HEK293 (cell line): ENCODE measurements at regions not wholly inside any gene's neighbourhood (a gene's known extent, or its start where the extent isn't known, plus 50 kb on each side); places are given as distances from the start of the nearest gene placed in this dataset.

Experiments
- CTCF ChIA-PET: fragments of 350-600 bp; formaldehyde crosslinking; extraction: SDS; loops from one replicate; lab custom pipeline; 2021; ENCODE audit warnings: antibody characterized with exemption; lab: Yijun Ruan, JAX
- POLR2A ChIA-PET: fragments of 300-600 bp; formaldehyde crosslinking; extraction: SDS; loops from one replicate; lab custom pipeline; 2020; ENCODE audit warnings: antibody characterized with exemption, inconsistent platforms; lab: Yijun Ruan, JAX
- H3K27ac ChIP-seq: fragments of 200-500 bp; sonication (Bioruptor generic); 2 replicates; pipeline ENCODE4 v1.5.1; 2014; ENCODE audit warnings: low read depth, low read length, control low read depth, inconsistent platforms; ENCODE audit errors: extremely low read depth
- H3K36me3 ChIP-seq, 2 experiments: fragments of 200-500 bp in 1 of 2; sonication (Bioruptor generic) in 1 of 2; 1 replicate in 1 of 2; 2 replicates in 1 of 2; pipeline ENCODE4 v1.5.1; 2014 to 2017; ENCODE audit warnings: inconsistent platforms in 2 of 2, low read length in 2 of 2; ENCODE audit not compliant: control insufficient read depth in 2 of 2, insufficient read depth in 1 of 2
- H3K4me1 ChIP-seq: fragments of 200-500 bp; sonication (Bioruptor generic); 2 replicates; pipeline ENCODE4 v1.5.1; 2014; ENCODE audit warnings: mild to moderate bottlenecking, low read length, inconsistent platforms; ENCODE audit not compliant: control insufficient read depth, insufficient read depth
- H3K4me3 ChIP-seq: 2 replicates; pipeline ENCODE4 v1.5.1; 2011; ENCODE audit warnings: low read depth, mild to moderate bottlenecking, control low read depth, low read length, moderate library complexity
- H3K9me3 ChIP-seq: fragments of 200-500 bp; sonication (Bioruptor generic); 2 replicates; pipeline ENCODE4 v1.5.1; 2014; ENCODE audit warnings: low read depth, low read length, inconsistent platforms; ENCODE audit not compliant: control insufficient read depth, insufficient read depth
- REST ChIP-seq: fragments of 450-650 bp; formaldehyde crosslinking; IDR thresholded peaks from 2 replicates; pipeline ENCODE4 v1.5.1; 2016; ENCODE audit warnings: missing biosample characterization, missing genetic modification characterization
- WT1 ChIP-seq: fragments of 450-650 bp; formaldehyde crosslinking; IDR thresholded peaks from 2 replicates; pipeline ENCODE4 v1.5.1; 2016; ENCODE audit warnings: missing biosample characterization, missing genetic modification characterization
- ZBTB17 ChIP-seq: fragments of 450-650 bp; formaldehyde crosslinking; IDR thresholded peaks from 2 replicates; pipeline ENCODE4 v1.5.1; 2016; ENCODE audit warnings: missing biosample characterization, missing genetic modification characterization
- ZFHX2 ChIP-seq: fragments of 450-650 bp; formaldehyde crosslinking; conservative IDR thresholded peaks from 2 replicates; pipeline ENCODE4 v1.5.1; 2016; ENCODE audit warnings: missing biosample characterization, missing genetic modification characterization
- ZFP69B ChIP-seq: fragments of 450-650 bp; formaldehyde crosslinking; IDR thresholded peaks from 2 replicates; pipeline ENCODE4 v1.5.1; 2016; ENCODE audit warnings: missing biosample characterization, missing genetic modification characterization
- ZIC2 ChIP-seq: fragments of 450-650 bp; formaldehyde crosslinking; IDR thresholded peaks from 2 replicates; pipeline ENCODE4 v1.5.1; 2016; ENCODE audit warnings: missing biosample characterization, missing genetic modification characterization
- ZNF121 ChIP-seq: fragments of 450-650 bp; formaldehyde crosslinking; IDR thresholded peaks from 2 replicates; pipeline ENCODE4 v1.5.1; 2016; ENCODE audit warnings: missing biosample characterization, missing genetic modification characterization
- ZNF133 ChIP-seq: fragments of 450-650 bp; formaldehyde crosslinking; IDR thresholded peaks from 2 replicates; pipeline ENCODE4 v1.5.1; 2016; ENCODE audit warnings: missing biosample characterization, missing genetic modification characterization
- ZNF155 ChIP-seq: fragments of 450-650 bp; formaldehyde crosslinking; IDR thresholded peaks from 2 replicates; pipeline ENCODE4 v1.5.1; 2016; ENCODE audit warnings: missing biosample characterization, missing genetic modification characterization
- ZNF214 ChIP-seq: fragments of 450-650 bp; formaldehyde crosslinking; IDR thresholded peaks from 2 replicates; pipeline ENCODE4 v1.5.1; 2017; ENCODE audit warnings: missing biosample characterization, mild to moderate bottlenecking, missing genetic modification characterization, borderline replicate concordance
- ZNF473 ChIP-seq: fragments of 450-650 bp; formaldehyde crosslinking; IDR thresholded peaks from 2 replicates; pipeline ENCODE4 v1.5.1; 2017; ENCODE audit warnings: missing biosample characterization, missing genetic modification characterization
- ZNF623 ChIP-seq: fragments of 450-650 bp; formaldehyde crosslinking; IDR thresholded peaks from 2 replicates; pipeline ENCODE4 v1.5.1; 2016; ENCODE audit warnings: missing biosample characterization, missing genetic modification characterization
- ZNF747 ChIP-seq: fragments of 450-650 bp; formaldehyde crosslinking; IDR thresholded peaks from 2 replicates; pipeline ENCODE4 v1.5.1; 2016; ENCODE audit warnings: missing biosample characterization, missing genetic modification characterization
- ZNF777 ChIP-seq: fragments of 450-650 bp; formaldehyde crosslinking; IDR thresholded peaks from 2 replicates; pipeline ENCODE4 v1.5.1; 2017; ENCODE audit warnings: missing biosample characterization, missing genetic modification characterization, borderline replicate concordance
- ZNF792 ChIP-seq: fragments of 450-650 bp; formaldehyde crosslinking; IDR thresholded peaks from 2 replicates; pipeline ENCODE4 v1.5.1; 2016; ENCODE audit warnings: missing biosample characterization, missing genetic modification characterization
- ZSCAN23 ChIP-seq: fragments of 450-650 bp; formaldehyde crosslinking; IDR thresholded peaks from 2 replicates; pipeline ENCODE4 v1.5.1; 2016; ENCODE audit warnings: missing biosample characterization, missing genetic modification characterization
- ZSCAN5A ChIP-seq: fragments of 450-650 bp; formaldehyde crosslinking; IDR thresholded peaks from 2 replicates; pipeline ENCODE4 v1.5.1; 2016; ENCODE audit warnings: missing biosample characterization, missing genetic modification characterization

GRCh38 chr7:41020056-41020455 lies 682.8 kb downstream of the INHBA start:
- no peak overlapping the region for H3K27ac ChIP-seq
- TF ChIP-seq ZFHX2 (tag by site-specific recombination) = no peak
- TF ChIP-seq, all 188 proteins: peak for 0
- ChIA-PET CTCF (interaction anchor here (0.6 to 3.6 kb wide), 2 partner anchors 18 to 186 kb away, joined by 4 to 12 read pairs; no protein-coding TSS in a partner anchor), POLR2A (no interaction called here)
- no peaks in the 10 kb centered on the region for H3K4me1 ChIP-seq
- no peaks in the 10 kb centered on the region for H3K9me3 ChIP-seq
- H3K36me3 ChIP-seq = no peaks in the 10 kb centered on the region
- no peak overlapping the region for H3K4me3 ChIP-seq

- Histone ChIP-seq H3K4me3 (no peak overlapping the region), H3K4me1 (no peaks in the 10 kb centered on the region), H3K9me3 (no peaks in the 10 kb centered on the region), H3K27ac (no peak overlapping the region), H3K36me3 (no peaks in the 10 kb centered on the region)
- ChIA-PET CTCF (no interaction called here), POLR2A (no interaction called here)
- no peak for TF ChIP-seq ZNF121 (tag by site-specific recombination)
- TF ChIP-seq WT1 (tag by site-specific recombination) = no peak
- TF ChIP-seq ZNF473 (tag by site-specific recombination) = no peak
Measured at GRCh38 chr7:41013117-41013516, 689.8 kb downstream of the INHBA start.

- no peak overlapping the region for H3K27ac ChIP-seq
- H3K36me3 ChIP-seq = no peaks in the 10 kb centered on the region
- no peaks in the 10 kb centered on the region for H3K9me3 ChIP-seq
- CTCF ChIA-PET = interaction anchor here (0.7 to 2.5 kb wide), 2 partner anchors 9 to 40 kb away, joined by 3 to 22 read pairs; no protein-coding TSS in a partner anchor
- no peak overlapping the region for H3K4me3 ChIP-seq
- TF ChIP-seq ZSCAN23 (tag by site-specific recombination) (no peak), ZNF133 (tag by site-specific recombination) (no peak), ZSCAN5A (tag by site-specific recombination) (no peak)
- TF ChIP-seq, all 188 proteins: peak for 0
- POLR2A ChIA-PET = no interaction called here
- no peaks in the 10 kb centered on the region for H3K4me1 ChIP-seq
Measured at GRCh38 chr7:41012041-41012440, 690.8 kb downstream of the INHBA start.

- Histone ChIP-seq H3K36me3 (no peaks in the 10 kb centered on the region), H3K4me3 (no peak overlapping the region), H3K9me3 (no peaks in the 10 kb centered on the region), H3K27ac (no peak overlapping the region), H3K4me1 (no peaks in the 10 kb centered on the region)
- ChIA-PET CTCF (interaction anchor here (1.1 to 2.5 kb wide), 2 partner anchors 8 to 13 kb away, joined by 4 to 22 read pairs; no protein-coding TSS in a partner anchor), POLR2A (no interaction called here)
- no peak for TF ChIP-seq ZNF747 (tag by site-specific recombination)
- no peak for TF ChIP-seq ZNF623
- TF ChIP-seq ZNF155 (tag by site-specific recombination) = no peak
- no peak for TF ChIP-seq ZNF792 (tag by site-specific recombination)
- no peak for TF ChIP-seq ZNF777 (tag by site-specific recombination)
- no peak for TF ChIP-seq ZIC2 (tag by site-specific recombination)
- no peak for TF ChIP-seq ZNF214 (tag by site-specific recombination)
- TF ChIP-seq ZFP69B (tag by site-specific recombination) = no peak
- TF ChIP-seq ZBTB17 (tag by site-specific recombination) = no peak
- TF ChIP-seq REST (tag by site-specific recombination) = no peak
Measured at GRCh38 chr7:41010967-41011366, 691.9 kb downstream of the INHBA start.
